HEK293T (cell line): ENCODE measurements at regions not wholly inside any gene's neighbourhood (a gene's known extent, or its start where the extent isn't known, plus 50 kb on each side); places are given as distances from the start of the nearest gene placed in this dataset.

Experiments used
- ARNT ChIP-seq: fragments of 450-650 bp; IDR thresholded peaks from 2 replicates; pipeline ENCODE4 v1.6.1; 2017; ENCODE audit warnings: mild to moderate bottlenecking
- CTBP1 ChIP-seq: fragments of 450-650 bp; IDR thresholded peaks from 2 replicates; pipeline ENCODE4 v1.6.1; 2016; ENCODE audit warnings: borderline replicate concordance
- ELF4 ChIP-seq: fragments of 450-650 bp; IDR thresholded peaks from 2 replicates; pipeline ENCODE4 v1.6.1; 2017; ENCODE audit warnings: antibody characterized with exemption
- FOXK2 ChIP-seq: fragments of 450-650 bp; IDR thresholded peaks from 2 replicates; pipeline ENCODE4 v1.6.1; 2016; ENCODE audit warnings: mild to moderate bottlenecking
- HDGF ChIP-seq: fragments of 450-650 bp; IDR thresholded peaks from 2 replicates; pipeline ENCODE4 v1.6.1; 2017; ENCODE audit warnings: antibody characterized with exemption, borderline replicate concordance
- L3MBTL2 ChIP-seq: fragments of 450-650 bp; conservative IDR thresholded peaks from 2 replicates; pipeline ENCODE4 v1.6.1; 2016; ENCODE audit warnings: mild to moderate bottlenecking
- NFRKB ChIP-seq: fragments of 450-650 bp; IDR thresholded peaks from 2 replicates; pipeline ENCODE4 v1.6.1; 2016; ENCODE audit warnings: mild to moderate bottlenecking, moderate library complexity
- SP1 ChIP-seq: fragments of 450-650 bp; IDR thresholded peaks from 2 replicates; pipeline ENCODE4 v1.6.1; 2017
- ZNF384 ChIP-seq: fragments of 450-650 bp; IDR thresholded peaks from 2 replicates; pipeline ENCODE4 v1.6.1; 2016

DNA sequence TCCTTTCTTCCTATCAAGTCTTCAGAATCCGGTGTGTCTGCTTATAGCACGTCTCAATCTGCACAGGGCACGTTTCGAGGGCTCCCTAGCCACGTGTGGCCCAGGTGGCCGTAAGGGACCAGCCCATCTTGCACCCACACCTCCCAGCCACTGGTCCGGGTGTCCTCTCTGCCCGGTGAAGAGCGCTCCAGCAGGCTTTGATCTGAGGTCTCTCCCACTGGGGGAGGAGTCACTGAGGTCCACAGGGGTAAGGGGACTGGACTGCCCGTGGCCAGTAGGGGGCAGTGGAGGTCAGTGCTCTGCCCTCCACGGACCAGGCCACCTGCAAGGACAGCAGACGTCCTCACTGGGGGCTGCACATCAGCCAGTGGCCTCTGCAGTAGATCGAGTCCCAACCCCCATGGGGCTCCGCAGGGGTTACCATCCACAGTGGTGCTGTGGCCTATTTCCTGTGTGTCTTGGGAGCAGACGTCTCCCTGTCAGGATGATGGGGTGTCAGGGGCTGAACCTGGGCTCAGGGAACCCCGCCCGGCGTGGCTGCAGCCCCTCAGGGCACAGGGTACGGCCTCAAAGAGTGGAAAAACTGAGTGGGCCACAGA lies 204.1 kb upstream of the CIBAR2 start:
- no peak for TF ChIP-seq L3MBTL2
- TF ChIP-seq ARNT = no peak
- TF ChIP-seq SP1 = no peak
- no peak for TF ChIP-seq HDGF
- no peak for TF ChIP-seq CTBP1
- no peak for TF ChIP-seq NFRKB
- TF ChIP-seq FOXK2 = no peak
- no peak for TF ChIP-seq ELF4
- TF ChIP-seq ZNF384 = no peak
